Endothelial cell (in vitro differentiated cells): ENCODE measurements at regions not wholly inside any gene's neighbourhood (a gene's known extent, or its start where the extent isn't known, plus 50 kb on each side); places are given as distances from the start of the nearest gene placed in this dataset.

ENCODE experiments used
- DNase-seq: peaks from one replicate; pipeline ENCODE4 v3.0.0; 2021; ENCODE audit warnings: low spot score
- H3K27ac Mint-ChIP-seq: one replicate; pipeline ENCODE4 v1.8.0; 2021; ENCODE audit warnings: mixed read lengths, inconsistent platforms; ENCODE audit not compliant: unreplicated experiment
- H3K27me3 Mint-ChIP-seq: one replicate; pipeline ENCODE4 v1.8.0; 2021; ENCODE audit warnings: mild to moderate bottlenecking, moderate library complexity, mixed read lengths, inconsistent platforms; ENCODE audit not compliant: unreplicated experiment
- H3K36me3 Mint-ChIP-seq: one replicate; pipeline ENCODE4 v1.8.0; 2021; ENCODE audit warnings: mild to moderate bottlenecking, low read depth, mixed read lengths, inconsistent platforms; ENCODE audit not compliant: unreplicated experiment
- H3K4me1 Mint-ChIP-seq: one replicate; pipeline ENCODE4 v1.8.0; 2021; ENCODE audit warnings: mild to moderate bottlenecking, mixed read lengths, inconsistent platforms; ENCODE audit not compliant: unreplicated experiment
- H3K4me3 Mint-ChIP-seq: one replicate; pipeline ENCODE4 v1.8.0; 2021; ENCODE audit warnings: mild to moderate bottlenecking, mixed read lengths, inconsistent platforms; ENCODE audit not compliant: unreplicated experiment
- H3K9me3 Mint-ChIP-seq: one replicate; pipeline ENCODE4 v1.8.0; 2021; ENCODE audit warnings: mixed read lengths, inconsistent platforms; ENCODE audit not compliant: unreplicated experiment
- TF ChIP-seq, protein P1 (sequence below): fragments of 200-600 bp; sonication (generic); IDR thresholded peaks from one replicate; pipeline ENCODE4 v1.5.0; 2021; ENCODE audit warnings: antibody characterized with exemption; ENCODE audit not compliant: unreplicated experiment

- peaks cover 3% of the 10 kb centered on the region for H3K27me3 Mint-ChIP-seq
- H3K4me3 Mint-ChIP-seq: no peak overlapping the region
- H3K27ac Mint-ChIP-seq: no peak overlapping the region
- no peaks in the 10 kb centered on the region for H3K9me3 Mint-ChIP-seq
- DNase-seq: no peak
- TF ChIP-seq, protein P1, sequence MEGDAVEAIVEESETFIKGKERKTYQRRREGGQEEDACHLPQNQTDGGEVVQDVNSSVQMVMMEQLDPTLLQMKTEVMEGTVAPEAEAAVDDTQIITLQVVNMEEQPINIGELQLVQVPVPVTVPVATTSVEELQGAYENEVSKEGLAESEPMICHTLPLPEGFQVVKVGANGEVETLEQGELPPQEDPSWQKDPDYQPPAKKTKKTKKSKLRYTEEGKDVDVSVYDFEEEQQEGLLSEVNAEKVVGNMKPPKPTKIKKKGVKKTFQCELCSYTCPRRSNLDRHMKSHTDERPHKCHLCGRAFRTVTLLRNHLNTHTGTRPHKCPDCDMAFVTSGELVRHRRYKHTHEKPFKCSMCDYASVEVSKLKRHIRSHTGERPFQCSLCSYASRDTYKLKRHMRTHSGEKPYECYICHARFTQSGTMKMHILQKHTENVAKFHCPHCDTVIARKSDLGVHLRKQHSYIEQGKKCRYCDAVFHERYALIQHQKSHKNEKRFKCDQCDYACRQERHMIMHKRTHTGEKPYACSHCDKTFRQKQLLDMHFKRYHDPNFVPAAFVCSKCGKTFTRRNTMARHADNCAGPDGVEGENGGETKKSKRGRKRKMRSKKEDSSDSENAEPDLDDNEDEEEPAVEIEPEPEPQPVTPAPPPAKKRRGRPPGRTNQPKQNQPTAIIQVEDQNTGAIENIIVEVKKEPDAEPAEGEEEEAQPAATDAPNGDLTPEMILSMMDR: no peak
- H3K4me1 Mint-ChIP-seq: peaks cover 4% of the 10 kb centered on the region
- no peaks in the 10 kb centered on the region for H3K36me3 Mint-ChIP-seq
Observed at GRCh38 chr7:50203521-50203920, 101.0 kb upstream of the IKZF1 start.

- Mint-ChIP-seq H3K4me3 (no peak overlapping the region), H3K4me1 (peaks cover 4% of the 10 kb centered on the region), H3K9me3 (no peaks in the 10 kb centered on the region), H3K27me3 (peaks cover 1% of the 10 kb centered on the region), H3K27ac (no peak overlapping the region), H3K36me3 (no peaks in the 10 kb centered on the region)
- no peak for DNase-seq
- TF ChIP-seq, protein P1: no peak
Observed at GRCh38 chr7:50202052-50202555, 102.4 kb upstream of the IKZF1 start.

- peaks cover 1% of the 10 kb centered on the region for H3K27me3 Mint-ChIP-seq
- TF ChIP-seq, protein P1: no peak
Observed at GRCh38 chr7:50199824-50200223, 104.7 kb upstream of the IKZF1 start.

DNA sequence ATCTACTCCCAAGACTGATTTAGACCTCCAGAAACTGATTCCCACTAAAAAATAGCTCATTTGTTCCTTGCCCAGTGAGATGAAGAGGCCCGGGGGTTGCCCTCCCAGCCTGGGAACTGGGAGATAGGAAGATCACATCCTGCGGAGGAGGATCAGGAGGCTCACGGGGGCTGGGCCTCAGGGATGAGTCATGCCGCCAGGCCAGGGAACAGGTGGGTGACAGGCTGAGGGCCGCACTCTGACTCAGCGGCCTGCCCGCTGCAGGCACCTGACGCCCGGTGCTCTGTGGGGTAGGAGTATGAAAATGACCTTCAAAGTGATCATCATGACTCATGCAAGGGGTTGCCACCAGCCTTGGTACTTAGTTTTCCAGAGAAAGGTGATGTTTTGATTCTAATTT, 104.5 kb upstream of the ZPBP start:
- peaks cover 1% of the 10 kb centered on the region for H3K27me3 Mint-ChIP-seq
- no peak for DNase-seq
- no peaks in the 10 kb centered on the region for H3K4me1 Mint-ChIP-seq
- H3K27ac Mint-ChIP-seq: no peak overlapping the region
- H3K36me3 Mint-ChIP-seq: no peaks in the 10 kb centered on the region
- H3K4me3 Mint-ChIP-seq: no peak overlapping the region
- no peaks in the 10 kb centered on the region for H3K9me3 Mint-ChIP-seq
- TF ChIP-seq, protein P1: no peak

More at GRCh38 chr7:50199824-50200223, 104.7 kb upstream of the IKZF1 start:
- no peak for DNase-seq
- Mint-ChIP-seq H3K27ac (no peak overlapping the region), H3K36me3 (no peaks in the 10 kb centered on the region), H3K9me3 (no peaks in the 10 kb centered on the region), H3K4me3 (no peak overlapping the region), H3K4me1 (peaks cover 4% of the 10 kb centered on the region)

- H3K27me3 Mint-ChIP-seq: peaks cover 1% of the 10 kb centered on the region
- H3K4me1 Mint-ChIP-seq: no peaks in the 10 kb centered on the region
- no peaks in the 10 kb centered on the region for H3K36me3 Mint-ChIP-seq
- H3K4me3 Mint-ChIP-seq: no peak overlapping the region
- H3K27ac Mint-ChIP-seq: no peak overlapping the region
- H3K9me3 Mint-ChIP-seq: no peaks in the 10 kb centered on the region
- no peak for DNase-seq
- TF ChIP-seq, protein P1: no peak
Observed at GRCh38 chr7:50196719-50197118, 103.7 kb upstream of the ZPBP start.
